T47D (cell line): ENCODE measurements at regions not wholly inside any gene's neighbourhood (a gene's known extent, or its start where the extent isn't known, plus 50 kb on each side); places are given as distances from the start of the nearest gene placed in this dataset.
"Not testable (repeated sequence)": the region's sequence is repeated elsewhere in the genome, so short reads cannot be mapped to it uniquely, and the experiment has no call there.

Experiments
- DNase-seq, 2 experiments: peaks; one replicate each; pipeline versions ENCODE4 v3.0.0 to v3.0.0-alpha.2; 2011 to 2012; ENCODE audit warnings: low read depth in 1 of 2, low spot score in 1 of 2
- JUND ChIP-seq: IDR thresholded peaks from 2 replicates; pipeline ENCODE4 v1.6.1; 2012; ENCODE audit warnings: low read depth
- in situ Hi-C: cut with HindIII; loops from 2 replicates; pipeline ENCODE4 v1.10.0; 2016; ENCODE audit warnings: low sequenced_read_pairs, low pct_unique_long_range_greater_than_20kb

- DNase-seq = no peak
- no peak for TF ChIP-seq JUND
- in situ Hi-C loops = no loop called here
Observed at GRCh38 chrX:65874110-65874509, 165.8 kb downstream of the VSIG4 start.

GRCh38 chrX:65873385-65873784, 166.5 kb downstream of the VSIG4 start:
- no peak for DNase-seq
- in situ Hi-C loops = no loop called here
- no peak for TF ChIP-seq JUND

GRCh38 chrX:65871671-65872311, 168.1 kb downstream of the VSIG4 start:
- DNase-seq = no peak
- TF ChIP-seq JUND = no peak
- in situ Hi-C loops = no loop called here

- DNase-seq, in situ Hi-C loops: not testable (repeated sequence)
Observed at GRCh38 chrX:65870544-65870943, 169.3 kb downstream of the VSIG4 start.

GRCh38 chrX:65866773-65867172, 173.1 kb downstream of the VSIG4 start:
- DNase-seq = no peak
- no peak for TF ChIP-seq JUND
- in situ Hi-C loops = no loop called here

DNA sequence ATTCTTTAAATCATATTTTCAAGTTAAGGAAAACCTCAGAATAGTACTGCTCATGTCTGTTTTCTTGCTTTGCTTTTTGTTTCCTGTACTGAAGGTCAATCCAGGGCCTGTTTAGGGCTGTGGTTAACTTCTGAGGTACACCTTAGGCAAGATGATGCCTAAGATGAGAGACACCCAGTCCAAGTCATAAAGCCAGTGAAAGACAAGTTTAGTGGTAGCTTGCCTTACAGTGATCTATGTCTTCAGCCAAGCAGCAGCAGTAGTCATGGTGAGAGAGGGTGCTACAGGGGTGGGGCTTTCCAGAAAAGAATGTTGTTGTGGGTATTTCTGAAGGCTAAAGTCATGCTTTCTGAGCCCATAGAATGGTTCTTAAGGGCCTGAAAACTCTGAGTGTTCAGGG, 173.7 kb downstream of the VSIG4 start:
- DNase-seq = no peak
- TF ChIP-seq JUND = no peak
- in situ Hi-C loops = no loop called here

DNA sequence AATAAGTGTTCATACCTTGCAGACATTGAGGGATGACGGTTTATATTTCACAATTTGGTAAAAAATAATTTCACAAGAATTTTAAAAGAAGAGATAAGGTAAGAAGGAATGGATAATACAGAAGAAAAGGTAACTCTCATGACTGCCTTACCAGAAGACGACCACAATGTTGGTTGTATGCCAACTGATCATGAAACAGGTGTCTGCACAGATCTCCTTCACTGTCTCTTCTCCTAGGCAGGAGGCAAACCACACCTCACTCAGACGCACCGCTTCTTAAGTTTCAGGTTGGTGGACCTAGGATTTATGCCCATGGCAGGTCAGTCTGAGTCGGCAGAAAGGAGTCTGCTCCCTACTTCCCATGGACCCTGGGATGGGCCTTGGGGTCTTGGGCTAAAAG, 177.2 kb downstream of the VSIG4 start:
- in situ Hi-C loops = no loop called here
- TF ChIP-seq JUND = no peak
- DNase-seq = no peak

DNA sequence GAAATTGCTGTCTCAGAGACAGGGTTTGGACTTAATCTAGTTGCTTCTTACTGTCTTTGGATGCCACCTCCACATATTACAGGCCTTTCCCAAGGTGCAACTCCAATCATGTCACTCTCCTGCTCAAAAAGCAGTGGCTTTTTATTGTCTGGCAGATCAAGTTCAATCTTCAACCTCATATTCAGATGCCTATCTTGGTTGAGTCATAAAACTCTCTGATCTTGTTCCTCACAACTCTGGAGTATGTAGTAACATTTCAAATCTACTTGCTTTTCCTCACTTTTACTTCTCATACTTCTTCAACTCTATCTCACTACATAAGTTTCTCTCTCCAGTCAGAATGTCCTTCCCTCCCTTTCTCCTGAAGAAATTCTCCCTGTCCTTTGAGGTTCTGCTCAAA, 180.6 kb downstream of the VSIG4 start:
- in situ Hi-C loops = no loop called here
- no peak for TF ChIP-seq JUND
- no peak for DNase-seq

DNA sequence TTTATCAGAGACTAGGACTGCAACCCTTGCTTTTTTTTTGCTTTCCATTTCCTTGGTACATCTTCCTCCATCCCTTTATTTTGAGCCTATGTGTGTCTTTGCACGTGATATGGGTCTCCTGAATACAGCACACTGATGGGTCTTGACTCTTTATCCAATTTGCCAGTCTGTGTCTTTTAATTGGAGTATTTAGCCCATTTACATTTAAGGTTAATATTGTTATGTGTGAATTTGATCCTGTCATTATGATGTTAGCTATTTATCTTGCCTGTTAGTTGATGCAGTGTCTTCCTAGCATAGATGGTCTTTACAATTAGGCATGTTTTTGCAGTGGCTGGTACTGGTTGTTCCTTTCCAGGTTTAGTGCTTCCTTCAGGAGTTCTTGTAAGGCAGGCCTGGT, 185.4 kb downstream of the VSIG4 start:
- DNase-seq, in situ Hi-C loops: not testable (repeated sequence)

DNA sequence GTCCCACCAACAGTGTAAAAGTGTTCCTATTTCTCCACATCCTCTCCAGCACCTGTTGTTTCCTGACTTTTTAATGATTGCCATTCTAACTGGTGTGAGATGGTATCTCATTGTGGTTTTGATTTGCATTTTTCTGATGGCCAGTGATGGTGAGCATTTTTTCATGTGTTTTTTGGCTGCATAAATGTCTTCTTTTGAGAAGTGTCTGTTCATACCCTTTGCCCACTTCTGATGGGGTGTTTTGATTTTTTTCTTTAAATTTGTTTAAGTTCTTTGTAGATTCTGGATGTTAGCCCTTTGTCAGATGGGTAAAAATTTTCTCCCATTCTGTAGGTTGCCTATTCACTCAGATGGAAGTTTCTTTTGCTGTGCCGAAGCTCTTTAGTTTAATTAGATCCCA, 183.9 kb downstream of the MSN start:
- DNase-seq, in situ Hi-C loops: not testable (repeated sequence)

GRCh38 chrX:65850821-65851220, 183.4 kb downstream of the MSN start:
- in situ Hi-C loops, DNase-seq: not testable (repeated sequence)

GRCh38 chrX:65846974-65847373, 179.5 kb downstream of the MSN start:
- no peak for TF ChIP-seq JUND
- DNase-seq = no peak
- in situ Hi-C loops = no loop called here

DNA sequence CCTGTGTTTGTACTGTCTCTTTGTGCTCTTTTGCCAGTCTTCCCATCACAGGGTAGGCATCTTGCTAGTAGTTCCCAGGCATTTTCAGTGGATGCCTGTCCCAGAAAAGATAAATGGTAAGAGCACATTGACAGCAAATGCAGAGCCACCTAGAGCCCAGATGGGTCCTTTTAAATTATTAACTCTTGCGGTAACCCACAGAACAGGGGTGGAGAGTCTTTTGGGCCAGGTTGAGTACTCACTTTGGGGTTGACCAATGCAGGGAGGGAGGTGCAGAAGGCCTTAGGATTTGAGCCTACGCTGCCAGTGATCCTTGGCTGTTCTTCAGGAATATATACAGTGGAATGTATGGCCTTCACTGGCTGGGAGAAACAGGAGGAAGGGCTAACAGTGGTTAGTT, 173.8 kb downstream of the MSN start:
- TF ChIP-seq JUND = no peak
- DNase-seq = no peak
- in situ Hi-C loops = no loop called here

- no peak for DNase-seq
- in situ Hi-C loops = no loop called here
- no peak for TF ChIP-seq JUND
Observed at GRCh38 chrX:65838674-65839073, 171.2 kb downstream of the MSN start.
